Activated CD8-positive, alpha-beta T cell treated with anti-CD3 and anti-CD28 coated beads, Interleukin-2, amount 10 ng/mL, durations not matched to agents 7 days and 5 days (primary cell): ENCODE measurements at regions not wholly inside any gene's neighbourhood (a gene's known extent, or its start where the extent isn't known, plus 50 kb on each side); places are given as distances from the start of the nearest gene placed in this dataset.

Experiments used
- ATAC-seq: fragments of 150-1000 bp; cut with Tn5 transposase; one replicate; pipeline ENCODE4 v1.10.0; 2021; ENCODE audit warnings: moderate library complexity
- CTCF ChIA-PET: fragments of 350-600 bp; sonication (Branson Sonifier 250); formaldehyde crosslinking; loops from one replicate; lab custom pipeline; 2021; ENCODE audit warnings: antibody characterized with exemption; lab: Charles Lee
- POLR2A ChIA-PET: fragments of 350-600 bp; sonication (Branson Sonifier 250); formaldehyde crosslinking; loops from one replicate; lab custom pipeline; 2021; ENCODE audit warnings: antibody characterized with exemption; lab: Charles Lee
- DNase-seq: peaks from one replicate; pipeline ENCODE4 v3.0.0-alpha.2; 2020
- H3K27ac Mint-ChIP-seq: one replicate; pipeline ENCODE4 v1.8.0; 2021; ENCODE audit warnings: mild to moderate bottlenecking, mixed read lengths
- H3K27me3 Mint-ChIP-seq: one replicate; pipeline ENCODE4 v1.8.0; 2021; ENCODE audit warnings: low read depth, mixed read lengths
- H3K36me3 Mint-ChIP-seq: one replicate; pipeline ENCODE4 v1.8.0; 2021; ENCODE audit warnings: low read depth, mixed read lengths
- H3K4me1 Mint-ChIP-seq: one replicate; pipeline ENCODE4 v1.8.0; 2021; ENCODE audit warnings: low read depth, mixed read lengths
- H3K4me3 Mint-ChIP-seq: one replicate; pipeline ENCODE4 v1.8.0; 2021; ENCODE audit warnings: mild to moderate bottlenecking, mixed read lengths
- H3K9me3 Mint-ChIP-seq: one replicate; pipeline ENCODE4 v1.8.0; 2022; ENCODE audit warnings: mixed read lengths; ENCODE audit not compliant: insufficient read depth

GRCh38 chr1:5638582-5638981 lies 353.6 kb downstream of the NPHP4 start:
- Mint-ChIP-seq H3K4me3 (no peak overlapping the region), H3K36me3 (no peaks in the 10 kb centered on the region)
- CTCF ChIA-PET: interaction anchor here (1.1 kb wide), 1 partner anchor 106 kb away, joined by 3 read pairs; no protein-coding TSS in a partner anchor

GRCh38 chr1:5637171-5637570 lies 355.1 kb downstream of the NPHP4 start:
- H3K36me3 Mint-ChIP-seq: no peaks in the 10 kb centered on the region
- H3K4me1 Mint-ChIP-seq: no peaks in the 10 kb centered on the region
- no peaks in the 10 kb centered on the region for H3K9me3 Mint-ChIP-seq
- ChIA-PET CTCF (interaction anchor here (1.1 kb wide), 1 partner anchor 109 kb away, joined by 4 read pairs; no protein-coding TSS in a partner anchor), POLR2A (no interaction called here)
- DNase-seq: peak; percentile 38
- no peak overlapping the region for H3K27ac Mint-ChIP-seq
- H3K4me3 Mint-ChIP-seq: no peak overlapping the region
- H3K27me3 Mint-ChIP-seq: peaks cover 10% of the 10 kb centered on the region
- no peak for ATAC-seq

More at GRCh38 chr1:5638582-5638981, 353.6 kb downstream of the NPHP4 start:
- POLR2A ChIA-PET: no interaction called here
- Mint-ChIP-seq H3K27ac (no peak overlapping the region), H3K4me1 (no peaks in the 10 kb centered on the region), H3K9me3 (no peaks in the 10 kb centered on the region), H3K27me3 (peaks cover 13% of the 10 kb centered on the region)
- DNase-seq (no peak), ATAC-seq (no peak)

GRCh38 chr1:5634893-5635292 lies 357.3 kb downstream of the NPHP4 start:
- Mint-ChIP-seq H3K27me3 (peaks cover 8% of the 10 kb centered on the region), H3K4me1 (no peaks in the 10 kb centered on the region), H3K36me3 (no peaks in the 10 kb centered on the region), H3K4me3 (no peak overlapping the region), H3K27ac (no peak overlapping the region), H3K9me3 (no peaks in the 10 kb centered on the region)
- no peak for ATAC-seq
- ChIA-PET CTCF (no interaction called here), POLR2A (no interaction called here)
- DNase-seq: no peak

GRCh38 chr1:5632814-5633213 lies 359.4 kb downstream of the NPHP4 start:
- no peak for DNase-seq
- Mint-ChIP-seq H3K36me3 (no peaks in the 10 kb centered on the region), H3K4me3 (no peak overlapping the region), H3K4me1 (no peaks in the 10 kb centered on the region), H3K9me3 (no peaks in the 10 kb centered on the region), H3K27ac (no peak overlapping the region), H3K27me3 (peaks cover 5% of the 10 kb centered on the region)
- ATAC-seq: no peak
- POLR2A ChIA-PET: no interaction called here
- CTCF ChIA-PET: no interaction called here

GRCh38 chr1:5632224-5632623 lies 360.0 kb downstream of the NPHP4 start:
- POLR2A ChIA-PET: no interaction called here
- Mint-ChIP-seq H3K36me3 (no peaks in the 10 kb centered on the region), H3K9me3 (no peaks in the 10 kb centered on the region), H3K4me3 (no peak overlapping the region), H3K27ac (no peak overlapping the region), H3K4me1 (no peaks in the 10 kb centered on the region), H3K27me3 (peaks cover 5% of the 10 kb centered on the region)
- DNase-seq: no peak
- CTCF ChIA-PET: no interaction called here
- no peak for ATAC-seq

- Mint-ChIP-seq H3K4me1 (no peaks in the 10 kb centered on the region), H3K27me3 (peaks cover 4% of the 10 kb centered on the region), H3K4me3 (no peak overlapping the region), H3K36me3 (no peaks in the 10 kb centered on the region), H3K27ac (no peak overlapping the region), H3K9me3 (no peaks in the 10 kb centered on the region)
- no peak for ATAC-seq
- POLR2A ChIA-PET: no interaction called here
- CTCF ChIA-PET: no interaction called here
- no peak for DNase-seq
Observed at GRCh38 chr1:5628416-5628815, 363.8 kb downstream of the NPHP4 start.

- peaks cover 3% of the 10 kb centered on the region for H3K27me3 Mint-ChIP-seq
- ATAC-seq: no peak
- H3K4me1 Mint-ChIP-seq: no peaks in the 10 kb centered on the region
- H3K27ac Mint-ChIP-seq: no peak overlapping the region
- no peak for DNase-seq
- POLR2A ChIA-PET: no interaction called here
- H3K36me3 Mint-ChIP-seq: no peaks in the 10 kb centered on the region
- H3K9me3 Mint-ChIP-seq: no peaks in the 10 kb centered on the region
- H3K4me3 Mint-ChIP-seq: no peak overlapping the region
- CTCF ChIA-PET: no interaction called here
Observed at GRCh38 chr1:5623399-5623798, 368.8 kb downstream of the NPHP4 start.

- H3K27ac Mint-ChIP-seq: no peak overlapping the region
- H3K4me1 Mint-ChIP-seq: no peaks in the 10 kb centered on the region
- ATAC-seq (no peak), DNase-seq (no peak)
- ChIA-PET CTCF (no interaction called here), POLR2A (no interaction called here)
- H3K27me3 Mint-ChIP-seq: peaks cover 3% of the 10 kb centered on the region
- H3K9me3 Mint-ChIP-seq: no peaks in the 10 kb centered on the region
- H3K4me3 Mint-ChIP-seq: no peak overlapping the region
- H3K36me3 Mint-ChIP-seq: no peaks in the 10 kb centered on the region
Observed at GRCh38 chr1:5622412-5622811, 369.8 kb downstream of the NPHP4 start.

GRCh38 chr1:5621692-5622091 lies 370.5 kb downstream of the NPHP4 start:
- no peaks in the 10 kb centered on the region for H3K4me1 Mint-ChIP-seq
- peaks cover 3% of the 10 kb centered on the region for H3K27me3 Mint-ChIP-seq
- H3K9me3 Mint-ChIP-seq: no peaks in the 10 kb centered on the region
- CTCF ChIA-PET: no interaction called here
- no peak overlapping the region for H3K27ac Mint-ChIP-seq
- ATAC-seq: no peak
- DNase-seq: no peak
- no peak overlapping the region for H3K4me3 Mint-ChIP-seq
- H3K36me3 Mint-ChIP-seq: no peaks in the 10 kb centered on the region
- POLR2A ChIA-PET: no interaction called here

GRCh38 chr1:5620997-5621396 lies 371.2 kb downstream of the NPHP4 start:
- Mint-ChIP-seq H3K36me3 (no peaks in the 10 kb centered on the region), H3K27me3 (peaks cover 3% of the 10 kb centered on the region), H3K27ac (no peak overlapping the region), H3K4me1 (no peaks in the 10 kb centered on the region), H3K9me3 (no peaks in the 10 kb centered on the region), H3K4me3 (no peak overlapping the region)
- POLR2A ChIA-PET: no interaction called here
- DNase-seq: no peak
- CTCF ChIA-PET: no interaction called here
- no peak for ATAC-seq

GRCh38 chr1:5620418-5620817 lies 371.8 kb downstream of the NPHP4 start:
- DNase-seq (no peak), ATAC-seq (no peak)
- ChIA-PET POLR2A (no interaction called here), CTCF (no interaction called here)
- no peaks in the 10 kb centered on the region for H3K4me1 Mint-ChIP-seq
- no peaks in the 10 kb centered on the region for H3K36me3 Mint-ChIP-seq
- H3K4me3 Mint-ChIP-seq: no peak overlapping the region
- H3K9me3 Mint-ChIP-seq: no peaks in the 10 kb centered on the region
- H3K27ac Mint-ChIP-seq: no peak overlapping the region
- peaks cover 3% of the 10 kb centered on the region for H3K27me3 Mint-ChIP-seq

- Mint-ChIP-seq H3K9me3 (no peaks in the 10 kb centered on the region), H3K36me3 (no peaks in the 10 kb centered on the region), H3K4me1 (no peaks in the 10 kb centered on the region), H3K4me3 (no peak overlapping the region), H3K27me3 (peaks cover 2% of the 10 kb centered on the region), H3K27ac (no peak overlapping the region)
- DNase-seq (no peak), ATAC-seq (no peak)
- CTCF ChIA-PET: no interaction called here
- POLR2A ChIA-PET: no interaction called here
Observed at GRCh38 chr1:5619469-5619868, 372.8 kb downstream of the NPHP4 start.

GRCh38 chr1:5617546-5617945 lies 374.7 kb downstream of the NPHP4 start:
- ChIA-PET CTCF (no interaction called here), POLR2A (no interaction called here)
- ATAC-seq (no peak), DNase-seq (no peak)
- H3K9me3 Mint-ChIP-seq: no peaks in the 10 kb centered on the region
- H3K4me3 Mint-ChIP-seq: no peak overlapping the region
- peaks cover 2% of the 10 kb centered on the region for H3K27me3 Mint-ChIP-seq
- H3K36me3 Mint-ChIP-seq: no peaks in the 10 kb centered on the region
- no peak overlapping the region for H3K27ac Mint-ChIP-seq
- H3K4me1 Mint-ChIP-seq: no peaks in the 10 kb centered on the region
